HPDE6-E6E7 (cell line): ENCODE measurements at regions not wholly inside any gene's neighbourhood (a gene's known extent, or its start where the extent isn't known, plus 50 kb on each side); places are given as distances from the start of the nearest gene placed in this dataset.

Source experiments
- DNase-seq: peaks from one replicate; pipeline ENCODE4 v3.0.0; 2011; ENCODE audit warnings: missing footprints; ENCODE audit errors: extremely low spot score

GRCh38 chr7:132072873-132073272, 503.4 kb downstream of the PLXNA4 start:
- DNase-seq, result no peak

GRCh38 chr7:132072165-132072564, 504.1 kb downstream of the PLXNA4 start:
- DNase-seq, result no peak

GRCh38 chr7:132069306-132069705, 507.0 kb downstream of the PLXNA4 start:
- DNase-seq, result no peak

- no peak for DNase-seq
Measured at GRCh38 chr7:132066761-132067171, 509.5 kb downstream of the PLXNA4 start.

GRCh38 chr7:132065989-132066603, 509.7 kb upstream of the PODXL start:
- DNase-seq, result no peak

- DNase-seq, result peak; percentile 94
Measured at GRCh38 chr7:132065193-132065988, 509.0 kb upstream of the PODXL start.

GRCh38 chr7:132063800-132064199, 507.4 kb upstream of the PODXL start:
- DNase-seq, result no peak

- no peak for DNase-seq
Measured at GRCh38 chr7:132061937-132062336, 505.5 kb upstream of the PODXL start.

- DNase-seq, result no peak
Measured at GRCh38 chr7:132059141-132059540, 502.7 kb upstream of the PODXL start.

- DNase-seq, result no peak
Measured at GRCh38 chr7:132055336-132056120, 499.1 kb upstream of the PODXL start.

- DNase-seq, result no peak
Measured at GRCh38 chr7:132053871-132054270, 497.4 kb upstream of the PODXL start.

GRCh38 chr7:132051311-132051710, 494.9 kb upstream of the PODXL start:
- DNase-seq, result no peak

- DNase-seq, result no peak
Measured at GRCh38 chr7:132049462-132050304, 493.3 kb upstream of the PODXL start.

- DNase-seq, result no peak
Measured at GRCh38 chr7:132045481-132045980, 489.1 kb upstream of the PODXL start.

GRCh38 chr7:132045002-132045401, 488.6 kb upstream of the PODXL start:
- no peak for DNase-seq

- no peak for DNase-seq
Measured at GRCh38 chr7:132044247-132044646, 487.8 kb upstream of the PODXL start.

GRCh38 chr7:132041108-132041507, 484.7 kb upstream of the PODXL start:
- no peak for DNase-seq

GRCh38 chr7:132035517-132036362, 479.3 kb upstream of the PODXL start:
- DNase-seq, result no peak

GRCh38 chr7:132034748-132035416, 478.5 kb upstream of the PODXL start:
- DNase-seq, result no peak

GRCh38 chr7:132030883-132031282, 474.5 kb upstream of the PODXL start:
- DNase-seq, result peak; percentile 41
